ENCODE measurements at regions not wholly inside any gene's neighbourhood (a gene's known extent, or its start where the extent isn't known, plus 50 kb on each side); places are given as distances from the start of the nearest gene placed in this dataset.

- Mint-ChIP-seq H3K27me3 (ENCODE audit: unreplicated experiment) (peaks cover 22% of the 10 kb centered on the region), H3K4me1 (ENCODE audit: unreplicated experiment) (no peaks in the 10 kb centered on the region), H3K9me3 (ENCODE audit: unreplicated experiment) (peaks cover 5% of the 10 kb centered on the region), H3K27ac (ENCODE audit: unreplicated experiment) (no peak overlapping the region), H3K4me3 (ENCODE audit: unreplicated experiment) (no peak overlapping the region), H3K36me3 (ENCODE audit: unreplicated experiment) (no peaks in the 10 kb centered on the region)
- TF ChIP-seq CTCF (IDR thresholded peaks at IDR 0.05): no peak
- peak; percentile 56 for DNase-seq (ENCODE audit: extremely low spot score, unreplicated experiment)
These were observed 780.2 kb upstream of the TBX3 start for GRCh38 chr12:115464111-115464581.

- Mint-ChIP-seq H3K4me3 (ENCODE audit: unreplicated experiment) (no peak overlapping the region), H3K9me3 (ENCODE audit: unreplicated experiment) (peaks cover 9% of the 10 kb centered on the region), H3K27ac (ENCODE audit: unreplicated experiment) (no peak overlapping the region), H3K27me3 (ENCODE audit: unreplicated experiment) (peaks cover 22% of the 10 kb centered on the region), H3K4me1 (ENCODE audit: unreplicated experiment) (no peaks in the 10 kb centered on the region), H3K36me3 (ENCODE audit: unreplicated experiment) (no peaks in the 10 kb centered on the region)
- no peak for DNase-seq (ENCODE audit: extremely low spot score, unreplicated experiment)
- no peak for TF ChIP-seq CTCF (IDR thresholded peaks at IDR 0.05)
These were observed 777.4 kb upstream of the TBX3 start for GRCh38 chr12:115461401-115461800.

GRCh38 chr12:115457798-115458197, 773.8 kb upstream of the TBX3 start:
- peaks cover 6% of the 10 kb centered on the region for H3K27me3 Mint-ChIP-seq (ENCODE audit: unreplicated experiment)
- H3K4me3 Mint-ChIP-seq (ENCODE audit: unreplicated experiment): no peak overlapping the region
- H3K27ac Mint-ChIP-seq (ENCODE audit: unreplicated experiment): no peak overlapping the region
- H3K36me3 Mint-ChIP-seq (ENCODE audit: unreplicated experiment): no peaks in the 10 kb centered on the region
- H3K9me3 Mint-ChIP-seq (ENCODE audit: unreplicated experiment): peaks cover 13% of the 10 kb centered on the region
- no peak for DNase-seq (ENCODE audit: extremely low spot score, unreplicated experiment)
- no peaks in the 10 kb centered on the region for H3K4me1 Mint-ChIP-seq (ENCODE audit: unreplicated experiment)
- no peak for TF ChIP-seq CTCF (IDR thresholded peaks at IDR 0.05)

- Mint-ChIP-seq H3K4me1 (ENCODE audit: unreplicated experiment) (peaks cover 5% of the 10 kb centered on the region), H3K9me3 (ENCODE audit: unreplicated experiment) (peaks cover 12% of the 10 kb centered on the region), H3K36me3 (ENCODE audit: unreplicated experiment) (no peaks in the 10 kb centered on the region), H3K4me3 (ENCODE audit: unreplicated experiment) (no peak overlapping the region), H3K27me3 (ENCODE audit: unreplicated experiment) (peaks cover 9% of the 10 kb centered on the region), H3K27ac (ENCODE audit: unreplicated experiment) (no peak overlapping the region)
- no peak for TF ChIP-seq CTCF (IDR thresholded peaks at IDR 0.05)
- DNase-seq (ENCODE audit: extremely low spot score, unreplicated experiment): no peak
These were observed 773.1 kb upstream of the TBX3 start for GRCh38 chr12:115456946-115457689.

- Mint-ChIP-seq H3K4me1 (ENCODE audit: unreplicated experiment) (peaks cover 9% of the 10 kb centered on the region), H3K9me3 (ENCODE audit: unreplicated experiment) (peaks cover 7% of the 10 kb centered on the region), H3K27me3 (ENCODE audit: unreplicated experiment) (peaks cover 17% of the 10 kb centered on the region), H3K4me3 (ENCODE audit: unreplicated experiment) (no peak overlapping the region), H3K27ac (ENCODE audit: unreplicated experiment) (no peak overlapping the region), H3K36me3 (ENCODE audit: unreplicated experiment) (no peaks in the 10 kb centered on the region)
- no peak for DNase-seq (ENCODE audit: extremely low spot score, unreplicated experiment)
- no peak for TF ChIP-seq CTCF (IDR thresholded peaks at IDR 0.05)
These were observed 771.3 kb upstream of the TBX3 start for GRCh38 chr12:115455268-115455681.
